Heart left ventricle (tissue), 13 donors: ENCODE measurements at regions not wholly inside any gene's neighbourhood (a gene's known extent, or its start where the extent isn't known, plus 50 kb on each side); places are given as distances from the start of the nearest gene placed in this dataset.

Experiments used
- POLR2A ChIP-seq, 2 donors: fragments of 450-650 bp; IDR thresholded peaks; one replicate each; pipeline ENCODE4 v1.6.1; 2017; ENCODE audit warnings: antibody characterized with exemption in 2 of 2, mild to moderate bottlenecking in 2 of 2, moderate library complexity in 2 of 2
- TF ChIP-seq, protein P1 (sequence below), 12 donors: fragments of 200-600 bp; sonication (generic) in 4 of 12; IDR thresholded peaks; one replicate each; pipeline versions ENCODE4 v1.5.0 to v1.8.0; 2018 to 2022; ENCODE audit warnings: antibody characterized with exemption in 12 of 12, mild to moderate bottlenecking in 5 of 12
- donor health status: ischemic (EF 13 %, LVEDD 7.1; RV severe dilation, severe dysfunction).
- donor health status: DM: no; HTN: yes; CAD: no.
- donor health status: DM: no; HTN: no; CAD: no.
- donor health status: ischemic (EF 25% LVEDD 6.9; RV normal size, moderate dysfunction).
- donor health status: ischemic (EF 25% LVEDD 5.7; RV mildly dilated, moderate dysfunction).
- donor health status: ischemic (EF 35%, LVEDD 5.7; RV mildly dilated, moderate dysfunction).
- donor health status: nonischemic (EF 11% LVEDD 7.7; RV severe dilation, severe dysfunction).
- donor health status: DM: yes; HTN: yes; CAD: no.
- donor health status: PGD.
- donor health status: ischemic (EF 29% LVEDD 5.4; RV normal size, mild dysfunction).
- donor health status: nonischemic (EF 23%, LVEDD 6.1; RV moderate dilation, normal function).

DNA sequence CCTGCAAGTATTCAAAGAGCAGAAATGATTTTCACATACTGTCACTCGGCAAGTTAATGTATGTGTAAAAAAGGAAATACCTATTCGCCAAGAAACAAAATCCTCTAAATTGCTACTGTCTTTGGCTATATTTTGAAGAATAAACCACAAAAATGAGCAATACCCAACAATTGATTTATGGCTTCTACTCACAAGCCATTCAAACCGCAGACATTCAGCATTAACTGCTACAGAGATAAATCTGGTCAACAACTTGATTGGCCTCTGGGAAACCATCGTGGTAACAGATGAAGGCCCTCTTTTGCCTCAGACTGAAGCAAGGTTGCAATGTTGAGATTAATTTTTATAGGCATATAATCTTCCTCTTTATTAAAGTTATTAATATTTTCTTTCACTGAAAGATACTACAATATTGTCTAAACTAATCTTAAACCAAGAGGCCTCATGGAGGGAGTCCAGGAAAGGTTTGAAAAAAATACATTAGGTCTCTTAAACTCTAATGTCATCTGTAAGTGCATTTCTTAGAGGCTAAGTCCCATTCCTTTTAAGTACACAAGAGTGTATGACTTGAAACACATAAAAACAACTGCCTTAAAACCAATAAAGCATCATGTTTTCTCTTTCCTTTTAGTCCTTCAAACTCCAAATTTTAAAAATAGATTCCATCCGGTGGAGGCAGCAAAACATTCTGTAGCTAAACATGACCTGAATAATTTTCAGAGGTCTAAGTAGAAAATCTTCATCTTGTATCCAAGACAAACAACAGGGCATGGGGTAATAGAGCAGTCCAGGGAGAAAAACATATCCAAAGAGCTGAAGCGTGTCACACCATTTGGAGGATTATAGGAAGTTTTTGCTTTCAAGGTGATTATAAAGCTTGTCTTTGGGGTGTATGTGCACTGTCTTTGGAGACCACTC is 162.4 kb upstream of the TGFBR2 start:
- TF ChIP-seq, protein P1, sequence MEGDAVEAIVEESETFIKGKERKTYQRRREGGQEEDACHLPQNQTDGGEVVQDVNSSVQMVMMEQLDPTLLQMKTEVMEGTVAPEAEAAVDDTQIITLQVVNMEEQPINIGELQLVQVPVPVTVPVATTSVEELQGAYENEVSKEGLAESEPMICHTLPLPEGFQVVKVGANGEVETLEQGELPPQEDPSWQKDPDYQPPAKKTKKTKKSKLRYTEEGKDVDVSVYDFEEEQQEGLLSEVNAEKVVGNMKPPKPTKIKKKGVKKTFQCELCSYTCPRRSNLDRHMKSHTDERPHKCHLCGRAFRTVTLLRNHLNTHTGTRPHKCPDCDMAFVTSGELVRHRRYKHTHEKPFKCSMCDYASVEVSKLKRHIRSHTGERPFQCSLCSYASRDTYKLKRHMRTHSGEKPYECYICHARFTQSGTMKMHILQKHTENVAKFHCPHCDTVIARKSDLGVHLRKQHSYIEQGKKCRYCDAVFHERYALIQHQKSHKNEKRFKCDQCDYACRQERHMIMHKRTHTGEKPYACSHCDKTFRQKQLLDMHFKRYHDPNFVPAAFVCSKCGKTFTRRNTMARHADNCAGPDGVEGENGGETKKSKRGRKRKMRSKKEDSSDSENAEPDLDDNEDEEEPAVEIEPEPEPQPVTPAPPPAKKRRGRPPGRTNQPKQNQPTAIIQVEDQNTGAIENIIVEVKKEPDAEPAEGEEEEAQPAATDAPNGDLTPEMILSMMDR (IDR thresholded peaks at IDR 0.05), result peak in 4 of 12 donors; percentile 6 to 34 (median 16)
- no peak for TF ChIP-seq POLR2A (IDR thresholded peaks at IDR 0.05)
